ENCODE measurements at regions not wholly inside any gene's neighbourhood (a gene's known extent, or its start where the extent isn't known, plus 50 kb on each side); places are given as distances from the start of the nearest gene placed in this dataset.
"Not testable (repeated sequence)": the region's sequence is repeated elsewhere in the genome, so short reads cannot be mapped to it uniquely, and the experiment has no call there.

- no peak for DNase-seq
Observed at GRCh38 chr7:19623676-19624075, 85.2 kb downstream of the POLR1F start.

GRCh38 chr7:19621740-19622139 lies 87.1 kb downstream of the POLR1F start:
- DNase-seq = no peak

GRCh38 chr7:19620470-19620869 lies 88.4 kb downstream of the POLR1F start:
- DNase-seq = no peak

- DNase-seq = no peak
Observed at GRCh38 chr7:19619122-19619521, 89.7 kb downstream of the POLR1F start.

GRCh38 chr7:19617901-19618300 lies 90.9 kb downstream of the POLR1F start:
- no peak for DNase-seq

GRCh38 chr7:19610194-19610943 lies 98.5 kb downstream of the POLR1F start:
- DNase-seq = no peak

DNA sequence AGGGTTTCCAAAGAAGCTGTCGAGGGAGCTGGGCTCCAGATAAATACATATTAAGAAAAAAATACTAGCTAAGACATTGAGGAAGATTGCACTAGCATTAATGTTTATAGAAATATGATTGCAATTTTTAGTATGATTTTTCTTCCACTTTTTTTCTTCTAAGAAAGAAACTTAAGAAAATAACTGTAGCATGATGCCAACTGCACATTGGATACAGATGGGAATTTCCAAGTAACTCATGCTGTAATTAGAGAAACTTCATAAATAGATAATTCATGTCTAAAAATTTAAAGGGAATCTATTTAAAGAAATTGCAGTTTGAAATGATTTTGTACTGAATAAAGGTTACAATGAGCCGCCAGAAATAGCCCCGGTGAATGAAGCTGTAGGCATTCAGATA lies 119.4 kb downstream of the POLR1F start:
- DNase-seq = no peak

DNA sequence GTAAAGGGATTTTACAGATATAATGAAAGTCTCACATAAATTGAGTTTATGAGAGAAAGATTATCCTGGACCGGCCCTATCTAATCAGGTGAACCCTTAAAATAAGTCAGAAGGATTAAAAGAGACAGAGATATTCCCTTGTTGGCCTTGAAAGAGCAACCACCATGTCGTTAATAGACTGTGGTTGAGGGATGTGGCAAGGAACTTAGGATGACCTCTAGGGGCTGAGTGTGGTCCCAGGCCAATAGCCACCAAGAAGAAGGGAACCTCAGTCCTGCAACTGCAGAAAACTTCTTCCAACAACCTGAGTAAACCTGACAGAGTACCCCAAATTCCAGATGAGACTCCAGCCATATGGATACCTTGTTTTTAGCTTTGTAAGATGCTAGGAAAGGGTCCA lies 121.5 kb downstream of the POLR1F start:
- no peak for DNase-seq

- DNase-seq = no peak
Observed at GRCh38 chr7:19585761-19586160, 123.1 kb downstream of the POLR1F start.

- DNase-seq = no peak
Observed at GRCh38 chr7:19575909-19576557, 132.8 kb downstream of the POLR1F start.

DNA sequence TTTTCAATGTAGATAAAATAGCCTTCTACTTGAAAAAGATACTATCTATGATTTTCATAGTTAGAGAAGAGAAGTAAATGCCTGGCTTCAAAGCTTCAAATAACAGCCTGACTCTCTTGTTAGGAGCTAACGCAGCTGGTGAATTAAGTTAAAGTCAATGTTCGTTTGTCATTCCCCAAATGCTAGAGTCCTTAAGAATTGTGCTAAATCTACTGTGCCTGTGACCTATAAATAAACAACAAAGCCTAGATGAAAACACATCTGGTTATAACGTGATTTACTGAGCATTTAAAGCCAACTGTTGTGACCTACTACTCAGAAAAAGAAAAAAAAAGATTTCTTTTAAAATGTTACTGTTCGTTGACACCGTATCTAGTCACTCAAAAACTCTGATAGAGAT lies 134.7 kb downstream of the POLR1F start:
- no peak for DNase-seq

DNA sequence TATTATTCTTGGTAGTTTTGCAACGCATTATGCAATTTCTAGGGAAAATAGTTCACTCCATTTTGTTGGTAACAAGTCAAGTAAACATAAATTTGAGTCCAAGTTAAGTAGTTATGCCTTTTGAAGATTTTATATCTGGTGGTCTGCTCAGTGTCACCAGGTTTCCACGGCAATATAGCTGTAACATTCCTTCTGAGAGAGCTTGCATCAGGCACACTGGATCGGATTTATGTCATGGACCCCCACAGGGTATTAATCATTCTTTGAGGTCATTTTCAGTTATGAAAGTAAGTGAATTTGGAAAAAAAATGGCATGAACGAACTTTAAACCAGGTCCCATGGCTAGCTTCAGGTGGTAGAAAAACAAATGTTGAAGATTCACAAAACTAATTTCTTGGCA lies 136.3 kb downstream of the POLR1F start:
- DNase-seq = no peak

- DNase-seq = no peak
Observed at GRCh38 chr7:19567011-19567410, 141.8 kb downstream of the POLR1F start.

- DNase-seq = no peak
Observed at GRCh38 chr7:19565602-19566001, 143.2 kb downstream of the POLR1F start.

DNA sequence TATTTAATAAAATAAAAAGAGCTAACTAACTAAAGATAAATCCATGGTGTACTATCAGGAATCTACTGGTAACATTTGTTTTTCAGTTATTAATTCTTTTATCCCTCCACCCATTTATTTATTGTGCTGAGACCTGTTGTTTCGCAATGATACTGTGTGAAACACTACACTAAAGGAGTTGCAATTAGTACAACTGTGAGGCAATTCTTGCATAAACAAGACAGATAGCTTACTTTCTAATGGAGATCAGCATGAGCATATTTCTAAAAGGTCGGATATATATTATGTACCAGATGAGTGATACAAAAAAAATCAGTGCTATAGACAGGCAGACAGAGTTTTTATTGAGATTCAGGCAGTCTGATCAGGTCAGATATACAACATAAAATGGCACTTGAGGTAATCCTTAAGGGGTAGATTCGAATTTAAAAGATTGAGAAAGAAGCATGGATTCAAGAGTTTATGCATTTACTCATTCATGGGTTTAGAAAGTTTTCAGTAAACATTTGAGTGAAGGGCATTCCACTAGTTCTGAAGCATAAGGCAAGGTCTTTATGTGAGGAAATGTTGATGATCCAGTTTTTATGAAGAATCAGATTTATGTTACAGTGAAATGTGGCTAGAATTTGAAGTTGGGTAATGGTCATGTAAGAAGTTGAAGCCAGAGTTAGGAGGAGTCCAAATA lies 147.6 kb downstream of the POLR1F start:
- DNase-seq = no peak

- no peak for DNase-seq
Observed at GRCh38 chr7:19560111-19560883, 148.5 kb downstream of the POLR1F start.

GRCh38 chr7:19558527-19558926 lies 150.3 kb downstream of the POLR1F start:
- DNase-seq = no peak

DNA sequence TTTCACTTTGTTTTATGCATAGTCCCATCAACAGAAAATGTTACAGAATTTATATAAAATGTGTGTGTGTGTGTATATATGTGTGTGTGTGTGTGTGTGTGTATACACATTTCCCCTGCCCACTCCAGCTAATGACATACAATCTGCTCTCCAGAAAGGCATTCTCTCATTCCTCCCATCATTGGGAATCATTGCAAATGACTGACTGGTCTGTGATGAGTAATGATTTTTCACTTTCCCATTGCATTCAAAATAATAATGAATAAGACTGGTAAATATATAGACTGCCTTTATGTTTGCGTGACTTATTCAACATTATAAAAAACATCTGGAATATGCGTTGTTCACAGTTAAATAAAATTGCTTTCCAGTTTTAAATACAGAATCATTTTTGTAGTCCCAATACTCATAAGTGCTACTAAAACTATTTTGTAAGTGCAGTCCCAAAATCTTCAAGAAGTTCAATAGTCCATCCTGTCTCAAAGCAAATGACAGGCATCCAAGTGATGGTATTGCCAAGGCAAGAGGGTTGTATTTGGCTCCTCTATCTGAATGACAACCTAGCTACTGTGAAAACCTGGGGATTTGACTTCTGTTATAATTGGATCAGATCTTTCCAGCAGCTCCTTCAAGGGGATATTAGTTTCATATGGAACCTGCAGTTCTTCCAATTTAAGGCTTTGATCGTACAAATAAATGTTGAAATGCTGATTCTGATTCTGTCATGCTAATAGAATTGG lies 150.9 kb downstream of the POLR1F start:
- DNase-seq = no peak

- no peak for DNase-seq
Observed at GRCh38 chr7:19554581-19554980, 154.3 kb downstream of the POLR1F start.

- no peak for DNase-seq
Observed at GRCh38 chr7:19552576-19552975, 156.3 kb downstream of the POLR1F start.

GRCh38 chr7:19549246-19549645 lies 159.6 kb downstream of the POLR1F start:
- not testable (repeated sequence) for DNase-seq

Measured in nucleus accumbens (tissue), 56 donors.